Prostate gland (tissue), 2 donors: ENCODE measurements at regions not wholly inside any gene's neighbourhood (a gene's known extent, or its start where the extent isn't known, plus 50 kb on each side); places are given as distances from the start of the nearest gene placed in this dataset.

Source experiments
- DNase-seq: peaks from one replicate; pipeline ENCODE4 v3.0.0-alpha.2; 2019; ENCODE audit warnings: low spot score
- H3K27ac ChIP-seq, 2 donors: fragments of 200-600 bp; sonication (generic); 2 replicates each; pipeline ENCODE4 v1.5.1; 2017 to 2019
- H3K27me3 ChIP-seq: fragments of 200-600 bp; sonication (generic); replicated peaks from 2 replicates; pipeline ENCODE4 v1.5.1; 2019; ENCODE audit not compliant: insufficient read depth
- H3K36me3 ChIP-seq, 2 donors: fragments of 200-600 bp; sonication (generic); 1 replicate in 1 of 2; 2 replicates in 1 of 2; pipeline versions ENCODE4 v1.5.1 to v1.8.1; 2017 to 2019
- H3K4me1 ChIP-seq: fragments of 200-600 bp; sonication (generic); replicated peaks from 2 replicates; pipeline ENCODE4 v1.5.1; 2019
- H3K4me3 ChIP-seq, 2 donors: fragments of 200-600 bp; sonication (generic); 2 replicates each; pipeline ENCODE4 v1.5.1; 2017 to 2019
- H3K9me3 ChIP-seq: fragments of 200-600 bp; sonication (generic); 2 replicates; pipeline ENCODE4 v1.5.1; 2017
- CTCF ChIP-seq, 4 experiments: fragments of 200-600 bp in 2 of 4; fragments of 450-650 bp in 2 of 4; sonication (generic) in 2 of 4; IDR thresholded peaks; 1 replicate in 3 of 4; 2 replicates in 1 of 4; pipeline ENCODE4 v1.5.1; 2016 to 2019; ENCODE audit warnings: antibody characterized with exemption in 4 of 4, mild to moderate bottlenecking in 2 of 4, moderate library complexity in 2 of 4
- POLR2A ChIP-seq: fragments of 450-650 bp; IDR thresholded peaks from one replicate; pipeline ENCODE4 v1.6.1; 2016; ENCODE audit warnings: antibody characterized with exemption, mild to moderate bottlenecking
- POLR2AphosphoS5 ChIP-seq: sonication (generic); formaldehyde crosslinking; IDR thresholded peaks from one replicate; pipeline ENCODE4 v1.6.1; 2017; ENCODE audit warnings: antibody characterized with exemption
- whole genome bisulfite sequencing: methylation state at CpG from one replicate; pipeline ENCODE4 v1.1.5; 2018; 5-methylcytosine and 5-hydroxymethylcytosine counted together
- intact Hi-C: fragments of 100-400 bp; cut with DNase I; formaldehyde crosslinking; loops from one replicate; pipeline ENCODE4 v1.14.2; 2022

- Histone ChIP-seq H3K9me3 (no peaks in the 10 kb centered on the region), H3K4me1 (peaks cover 17% of the 10 kb centered on the region), H3K27ac (peak overlapping the region; percentile 84 to 85), H3K36me3 (no peaks in the 10 kb centered on the region), H3K4me3 (no peak overlapping the region), H3K27me3 (no peaks in the 10 kb centered on the region)
- intact Hi-C loops = loop anchor here (5.0 kb wide), 1 partner anchor 44 kb away; no protein-coding TSS in a partner anchor
- 87% methylated on average over 10 of the region's 10 CpGs for WGBS
- no peak for DNase-seq
- no peak for TF ChIP-seq POLR2AphosphoS5
- TF ChIP-seq POLR2A = no peak
- no peak for TF ChIP-seq CTCF (IDR thresholded peaks at IDR 0.05)
These were observed 78.5 kb upstream of the RNU6-1 start for GRCh38 chr15:67918205-67918861.

- H3K27me3 ChIP-seq = no peaks in the 10 kb centered on the region
- H3K9me3 ChIP-seq = no peaks in the 10 kb centered on the region
- no peak overlapping the region for H3K4me3 ChIP-seq
- no peak overlapping the region for H3K27ac ChIP-seq
- no peaks in the 10 kb centered on the region for H3K36me3 ChIP-seq
- peaks cover 14% of the 10 kb centered on the region for H3K4me1 ChIP-seq
- intact Hi-C loops = no loop called here
- WGBS = 71% methylated on average over 6 of the region's 6 CpGs
- no peak for DNase-seq
- TF ChIP-seq POLR2AphosphoS5 (no peak), POLR2A (no peak), CTCF (IDR thresholded peaks at IDR 0.05) (no peak)
These were observed 80.8 kb upstream of the RNU6-1 start for GRCh38 chr15:67920524-67921240.

GRCh38 chr15:67922106-67922675 lies 82.3 kb upstream of the RNU6-1 start:
- DNase-seq = no peak
- 96% methylated on average over 7 of the region's 7 CpGs for WGBS
- intact Hi-C loops = no loop called here
- no peaks in the 10 kb centered on the region for H3K27me3 ChIP-seq
- no peaks in the 10 kb centered on the region for H3K9me3 ChIP-seq
- H3K4me3 ChIP-seq = no peak overlapping the region
- no peaks in the 10 kb centered on the region for H3K36me3 ChIP-seq
- TF ChIP-seq CTCF (IDR thresholded peaks at IDR 0.05) (no peak), POLR2A (no peak)
- peak overlapping the region in 1 of 2 donors; percentile 50 for H3K27ac ChIP-seq
- peaks cover 6% of the 10 kb centered on the region for H3K4me1 ChIP-seq

- H3K36me3 ChIP-seq = no peaks in the 10 kb centered on the region
- H3K27me3 ChIP-seq = no peaks in the 10 kb centered on the region
- 61% methylated on average over 10 of the region's 10 CpGs for WGBS
- H3K4me3 ChIP-seq = no peak overlapping the region
- TF ChIP-seq POLR2AphosphoS5 (no peak), CTCF (IDR thresholded peaks at IDR 0.05) (no peak), POLR2A (no peak)
- DNase-seq = no peak
- intact Hi-C loops = no loop called here
- H3K9me3 ChIP-seq = no peaks in the 10 kb centered on the region
- peaks cover 3% of the 10 kb centered on the region for H3K4me1 ChIP-seq
- peak overlapping the region; percentile 48 to 50 for H3K27ac ChIP-seq
These were observed 83.4 kb upstream of the RNU6-1 start for GRCh38 chr15:67922971-67923945.
